ENCODE measurements at regions not wholly inside any gene's neighbourhood (a gene's known extent, or its start where the extent isn't known, plus 50 kb on each side); places are given as distances from the start of the nearest gene placed in this dataset.
"Not testable (repeated sequence)": the region's sequence is repeated elsewhere in the genome, so short reads cannot be mapped to it uniquely, and the experiment has no call there.

GRCh38 chr21:39080366-39080765, 102.9 kb downstream of the PSMG1 start:
- no peak for DNase-seq

- no peak for DNase-seq
Measured at GRCh38 chr21:39079617-39080016, 103.6 kb downstream of the PSMG1 start.

- no peak for DNase-seq
Measured at GRCh38 chr21:39078322-39079065, 104.8 kb downstream of the PSMG1 start.

GRCh38 chr21:39077876-39078275, 105.4 kb downstream of the PSMG1 start:
- no peak for DNase-seq

GRCh38 chr21:39074508-39074907, 108.7 kb downstream of the PSMG1 start:
- no peak for DNase-seq

- no peak for DNase-seq
Measured at GRCh38 chr21:39073717-39074116, 109.5 kb downstream of the PSMG1 start.

- DNase-seq, result no peak
Measured at GRCh38 chr21:39073063-39073462, 110.2 kb downstream of the PSMG1 start.

GRCh38 chr21:39072468-39072867, 110.8 kb downstream of the PSMG1 start:
- no peak for DNase-seq

- no peak for DNase-seq
Measured at GRCh38 chr21:39071623-39072214, 111.5 kb downstream of the PSMG1 start.

GRCh38 chr21:39069856-39070255, 113.4 kb downstream of the PSMG1 start:
- DNase-seq, result not testable (repeated sequence)

GRCh38 chr21:39066829-39067780, 116.1 kb downstream of the PSMG1 start:
- DNase-seq, result no peak

GRCh38 chr21:39065917-39066316, 117.3 kb downstream of the PSMG1 start:
- DNase-seq, result no peak

- DNase-seq, result no peak
Measured at GRCh38 chr21:39064325-39065012, 118.8 kb downstream of the PSMG1 start.

GRCh38 chr21:39063517-39063916, 119.7 kb downstream of the PSMG1 start:
- DNase-seq, result no peak

GRCh38 chr21:39062196-39062595, 121.1 kb downstream of the PSMG1 start:
- DNase-seq, result no peak

- DNase-seq, result no peak
Measured at GRCh38 chr21:39061766-39062165, 121.5 kb downstream of the PSMG1 start.

GRCh38 chr21:39060485-39061083, 122.7 kb downstream of the PSMG1 start:
- DNase-seq, result no peak

GRCh38 chr21:39057121-39057520, 126.1 kb downstream of the PSMG1 start:
- DNase-seq, result no peak

- DNase-seq, result no peak
Measured at GRCh38 chr21:39056636-39057035, 126.6 kb downstream of the PSMG1 start.

GRCh38 chr21:39055167-39055767, 128.0 kb downstream of the PSMG1 start:
- no peak for DNase-seq

GRCh38 chr21:39054066-39054465, 129.2 kb downstream of the PSMG1 start:
- DNase-seq, result no peak

- no peak for DNase-seq
Measured at GRCh38 chr21:39053126-39053525, 130.1 kb downstream of the PSMG1 start.
